HG02870 (cell line): ENCODE measurements at regions not wholly inside any gene's neighbourhood (a gene's known extent, or its start where the extent isn't known, plus 50 kb on each side); places are given as distances from the start of the nearest gene placed in this dataset.
"Not testable (repeated sequence)": the region's sequence is repeated elsewhere in the genome, so short reads cannot be mapped to it uniquely, and the experiment has no call there.

Experiments
- ATAC-seq: cut with Tn5 transposase; IDR thresholded peaks from one replicate; pipeline ENCODE4 v1.9.1; 2021; ENCODE audit warnings: mild to moderate bottlenecking, moderate library complexity; ENCODE audit not compliant: unreplicated experiment

DNA sequence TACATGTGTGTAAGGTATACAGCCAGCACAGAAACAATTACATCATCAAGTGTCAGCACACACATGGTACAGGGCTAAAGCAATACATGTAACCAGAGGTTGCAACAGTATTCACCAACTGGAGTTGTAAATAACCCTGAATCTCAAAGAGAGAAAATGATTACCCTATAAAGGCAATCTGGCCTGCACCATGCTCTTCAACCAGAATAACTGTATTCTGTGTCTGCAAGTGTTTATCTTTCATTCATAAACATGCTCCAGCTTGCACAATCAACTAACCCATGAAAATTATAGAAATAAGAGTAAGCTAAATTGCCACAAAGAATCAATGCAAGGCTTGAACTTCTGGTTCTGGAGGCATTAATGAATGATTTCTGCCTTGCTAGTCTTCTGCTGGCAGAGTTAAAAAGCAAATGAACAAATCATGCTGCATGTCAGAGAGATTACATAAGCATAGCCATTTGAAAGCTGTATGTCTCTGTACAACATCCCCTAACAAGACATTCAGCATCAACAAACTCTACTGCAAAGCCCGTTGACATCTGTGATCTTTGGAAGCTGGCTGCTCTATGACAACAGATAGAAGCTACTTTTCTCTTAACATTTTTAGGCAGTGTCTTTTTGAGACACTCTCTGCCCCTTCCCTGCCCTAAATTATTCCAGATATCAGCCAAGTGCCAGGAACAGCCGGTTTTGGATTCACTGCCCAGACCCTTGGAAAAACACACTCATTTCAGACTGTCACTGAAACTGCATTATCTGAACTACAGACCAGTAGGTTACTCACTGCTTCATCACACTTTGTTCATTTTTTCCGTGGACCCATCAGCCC lies 871.0 kb downstream of the OTOL1 start:
- no peak for ATAC-seq

DNA sequence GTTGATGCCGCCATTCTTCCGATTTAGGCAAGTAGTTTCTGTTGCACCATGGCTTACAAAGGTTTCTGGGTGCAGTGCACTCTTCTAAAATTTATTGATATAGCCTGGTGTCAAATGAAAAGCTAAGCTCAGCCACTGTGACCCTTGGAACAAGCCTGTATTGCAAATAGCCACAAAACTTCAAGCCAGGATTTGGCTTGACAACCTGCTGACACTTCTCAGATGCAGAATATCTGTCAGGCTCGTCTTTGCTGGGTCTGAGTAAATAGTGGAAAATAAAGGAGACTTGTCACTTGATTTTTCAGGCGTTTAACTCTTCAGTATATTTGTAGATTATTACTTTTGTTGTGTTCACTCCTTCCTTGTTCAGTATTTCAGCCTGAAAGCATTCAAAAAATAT lies 871.8 kb downstream of the OTOL1 start:
- no peak for ATAC-seq

DNA sequence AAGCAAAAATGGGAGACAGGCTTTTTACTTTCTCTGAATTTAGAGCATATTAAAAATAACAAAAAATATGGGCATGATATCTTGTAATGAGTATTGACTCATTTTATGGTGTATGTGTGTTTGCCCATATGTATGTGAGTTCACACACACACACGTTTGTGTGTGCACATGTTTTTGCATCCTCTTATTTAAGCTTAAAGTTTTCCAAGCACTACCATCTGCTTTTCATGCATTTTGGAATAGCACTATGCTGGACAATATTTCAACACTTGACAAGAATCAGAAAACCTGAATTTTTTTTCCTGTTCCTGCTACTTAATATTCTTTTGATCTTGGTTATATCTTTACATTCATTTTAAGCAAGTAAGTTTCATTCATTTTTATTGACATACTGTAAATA lies 872.7 kb downstream of the OTOL1 start:
- ATAC-seq = no peak

DNA sequence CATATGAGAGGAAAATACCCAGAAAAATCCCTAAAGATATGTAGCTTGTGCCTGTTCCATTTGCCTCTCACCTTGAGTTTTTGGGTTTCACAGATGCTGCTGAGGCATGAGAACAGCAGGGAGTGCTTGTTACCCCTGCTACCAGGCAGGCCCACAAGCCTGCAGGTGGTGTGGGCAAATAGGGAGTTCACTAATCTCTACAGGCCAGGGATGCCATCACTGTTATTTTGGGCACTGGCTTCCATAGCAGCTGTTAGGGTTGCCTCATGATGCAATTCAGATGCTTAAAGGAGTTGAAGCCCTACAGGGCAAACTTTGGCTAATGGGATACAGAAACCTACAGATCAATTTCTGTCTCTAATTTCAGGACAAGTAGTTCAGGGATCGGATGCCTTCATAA lies 873.5 kb downstream of the OTOL1 start:
- ATAC-seq = no peak

DNA sequence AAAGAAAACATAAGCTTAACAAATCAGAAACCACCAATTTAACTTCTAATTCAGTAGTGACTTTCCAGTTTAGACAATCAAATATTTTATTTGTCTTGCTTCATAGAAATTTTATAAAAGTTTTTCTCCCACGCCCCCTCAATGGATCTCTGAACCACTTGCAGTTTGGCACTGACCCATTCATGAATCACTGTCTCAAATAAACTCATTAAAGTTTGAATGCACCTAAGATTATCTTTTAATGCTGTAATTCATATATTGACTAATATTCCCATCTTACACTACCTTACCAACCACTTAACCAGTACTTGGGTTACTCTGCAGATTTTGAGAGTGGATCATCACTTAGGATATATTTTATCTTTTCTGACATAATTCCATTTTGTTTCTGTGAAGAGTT lies 880.2 kb downstream of the OTOL1 start:
- no peak for ATAC-seq

DNA sequence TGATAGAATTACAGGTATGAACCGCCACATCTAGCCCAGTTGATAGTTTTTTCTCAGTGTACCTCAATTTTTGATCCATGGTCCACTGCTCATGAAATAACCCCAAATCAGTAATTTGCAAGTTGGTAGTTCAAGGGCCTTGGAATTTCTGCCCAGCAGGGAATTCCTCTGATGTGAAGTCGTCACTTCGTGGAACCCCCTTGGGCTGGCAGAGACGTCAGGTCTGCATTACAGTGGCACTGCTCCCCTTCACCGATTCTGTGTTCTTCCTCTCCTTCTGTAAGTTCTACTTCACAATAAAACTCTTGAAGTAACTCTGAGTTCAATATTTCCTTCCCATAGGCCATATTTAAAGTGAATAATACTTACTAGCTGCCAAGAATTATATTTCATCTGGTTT lies 881.0 kb downstream of the OTOL1 start:
- ATAC-seq = no peak

DNA sequence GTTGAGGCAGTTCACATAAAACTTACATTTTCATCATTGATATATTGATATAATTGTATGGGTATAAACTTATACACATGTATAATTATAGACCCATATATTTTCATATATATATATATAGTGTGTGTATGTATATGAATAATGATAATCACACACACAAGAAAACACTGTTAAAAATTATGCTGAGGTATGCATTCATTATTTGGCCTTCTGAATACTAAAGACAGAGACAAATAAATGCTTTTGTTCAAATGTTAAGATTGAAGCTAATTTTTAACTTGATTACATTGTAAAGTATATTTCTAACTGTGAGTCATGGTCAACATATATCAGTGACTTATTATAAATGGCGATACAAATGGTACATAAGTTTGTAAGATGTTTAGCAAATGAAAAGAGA lies 888.8 kb downstream of the OTOL1 start:
- no peak for ATAC-seq

DNA sequence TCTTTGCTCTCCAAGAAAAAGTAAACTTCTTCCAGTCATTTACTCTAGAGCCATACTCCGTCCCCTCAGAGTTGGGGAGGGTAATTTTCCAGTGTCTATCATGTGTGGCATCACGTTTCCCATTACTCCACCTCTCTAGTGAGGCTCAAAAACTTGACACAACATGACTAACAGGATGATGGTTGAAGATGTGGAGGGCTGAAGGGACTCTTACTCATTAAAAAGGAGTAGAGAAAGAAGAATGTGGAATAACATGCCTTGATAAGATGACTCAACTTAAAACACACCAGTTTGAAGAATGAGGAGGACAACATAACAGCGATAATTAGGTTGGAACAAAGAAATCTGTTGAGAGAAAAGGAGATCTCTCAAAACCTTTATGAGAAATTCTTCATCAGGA lies 894.3 kb downstream of the OTOL1 start:
- ATAC-seq = no peak

DNA sequence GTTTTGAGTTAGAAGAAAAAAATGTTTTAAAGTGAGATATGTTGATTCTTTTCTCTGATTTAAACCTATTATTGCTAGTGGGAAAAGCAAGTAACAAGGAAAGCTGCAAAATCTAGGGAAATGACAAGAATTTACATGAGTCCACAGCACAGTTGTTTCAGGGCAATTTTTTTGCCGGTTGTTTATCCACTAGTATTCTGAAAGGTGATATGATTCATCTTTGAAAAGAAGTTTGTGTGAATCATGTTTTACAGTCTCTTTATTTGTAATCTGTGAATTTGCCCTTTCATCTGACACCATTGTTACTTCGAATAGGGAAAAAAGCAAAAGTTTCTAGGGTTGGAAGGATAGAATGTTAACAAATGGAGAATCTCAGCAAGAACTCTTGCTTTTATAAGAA lies 894.7 kb downstream of the OTOL1 start:
- ATAC-seq = no peak

DNA sequence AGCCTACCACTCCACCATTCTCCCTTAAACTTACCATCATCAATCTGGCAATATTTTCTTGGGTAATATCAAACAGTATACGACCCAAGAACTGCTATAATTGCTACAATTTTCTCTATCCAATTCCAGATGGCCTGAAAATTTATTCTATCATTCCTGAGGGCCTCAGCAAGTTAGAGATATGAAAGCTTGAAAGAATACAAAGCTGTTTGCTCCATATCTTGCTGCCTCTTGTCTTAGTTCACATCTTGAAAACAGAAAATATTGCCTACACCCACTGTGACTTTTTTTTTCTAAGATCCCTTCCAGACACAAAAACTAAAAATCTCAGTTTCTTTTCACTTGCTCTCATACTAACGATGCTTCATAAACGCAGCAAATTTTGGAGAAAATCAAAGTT lies 898.9 kb downstream of the OTOL1 start:
- ATAC-seq = no peak

DNA sequence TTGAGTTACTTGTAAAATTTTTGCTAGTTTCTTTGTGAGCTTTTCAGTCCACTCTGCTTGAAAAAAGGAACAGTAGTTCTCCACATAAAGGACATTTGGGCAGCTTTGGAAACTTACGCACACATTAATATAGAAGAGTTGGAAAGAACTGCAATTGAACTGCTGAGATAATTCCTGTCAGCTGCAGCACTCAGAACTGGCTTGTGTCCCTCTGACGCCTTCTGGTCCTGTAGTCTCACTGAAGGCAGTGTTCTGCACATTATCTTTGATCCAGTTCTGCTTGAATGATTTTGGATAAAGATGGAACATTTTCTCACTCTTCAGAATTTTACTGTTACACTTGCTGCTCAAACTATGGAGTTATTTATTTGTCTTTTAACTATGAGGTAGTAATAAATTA lies 901.9 kb downstream of the OTOL1 start:
- no peak for ATAC-seq

DNA sequence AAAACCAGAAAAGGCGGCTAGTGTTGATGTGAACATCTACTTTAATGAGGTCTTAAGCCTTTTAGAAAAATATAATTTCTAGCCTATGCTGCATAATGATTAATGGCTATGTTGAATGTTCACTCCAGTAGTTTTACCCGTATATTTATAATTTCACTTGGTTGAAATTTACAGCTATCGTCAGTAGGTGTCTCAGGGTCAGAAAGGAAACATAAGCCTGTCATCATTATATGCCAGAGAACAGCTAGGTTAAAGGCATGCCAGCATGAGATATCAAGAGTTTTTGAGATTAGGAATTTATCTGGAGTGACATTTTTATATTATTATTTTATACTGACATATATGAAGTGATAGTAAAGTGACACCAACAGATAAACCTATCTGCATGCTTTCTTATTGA lies 904.1 kb downstream of the OTOL1 start:
- no peak for ATAC-seq

DNA sequence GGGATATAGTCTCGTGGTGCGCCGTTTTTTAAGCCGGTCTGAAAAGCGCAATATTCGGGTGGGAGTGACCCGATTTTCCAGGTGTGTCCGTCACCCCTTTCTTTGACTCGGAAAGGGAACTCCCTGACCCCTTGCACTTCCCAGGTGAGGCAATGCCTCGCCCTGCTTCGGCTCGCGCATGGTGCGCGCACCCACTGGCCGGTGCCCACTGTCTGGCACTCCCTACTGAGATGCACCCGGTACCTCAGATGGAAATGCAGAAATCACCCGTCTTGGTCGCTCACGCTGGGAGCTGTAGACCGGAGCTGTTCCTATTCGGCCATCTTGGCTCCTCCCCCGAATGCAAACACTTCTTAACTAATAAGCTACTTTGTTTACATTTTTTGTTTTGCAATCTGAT lies 914.9 kb downstream of the OTOL1 start:
- ATAC-seq = not testable (repeated sequence)

DNA sequence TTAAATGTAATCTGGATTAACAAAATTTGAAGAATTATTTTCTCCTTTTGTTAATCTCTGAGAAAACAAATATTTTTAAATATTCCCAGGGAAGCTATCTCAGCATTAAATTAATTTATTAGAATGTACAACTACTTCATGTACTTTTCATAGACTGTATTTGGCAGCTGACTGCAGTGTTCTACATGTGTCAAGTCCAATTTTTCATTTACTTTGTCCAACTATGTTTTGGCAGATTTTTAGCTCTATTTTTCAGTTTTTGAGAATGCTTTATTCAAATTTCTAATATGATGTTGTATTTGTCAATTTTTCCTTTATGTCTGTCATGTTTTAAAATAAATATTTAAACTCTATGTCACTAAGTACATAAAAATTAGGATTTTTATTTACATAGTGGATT lies 925.1 kb downstream of the OTOL1 start:
- no peak for ATAC-seq

DNA sequence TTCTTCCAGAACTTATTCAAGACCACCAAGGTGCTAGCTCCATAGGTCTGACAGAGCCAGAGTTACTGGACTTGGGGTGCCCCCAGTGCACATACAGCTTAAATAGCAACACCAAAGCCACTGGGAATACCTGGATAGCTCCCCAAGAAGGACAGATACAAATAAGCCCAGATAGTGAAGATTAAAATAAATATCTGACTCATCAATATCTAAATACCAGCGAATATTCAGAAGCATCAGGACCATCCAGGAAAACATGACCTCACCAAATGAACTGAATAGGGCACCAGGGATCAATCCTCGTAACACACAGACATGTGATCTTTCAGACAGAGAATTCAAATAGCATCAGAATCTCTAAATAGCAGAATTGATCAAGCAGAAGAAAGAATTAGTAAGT lies 931.6 kb downstream of the OTOL1 start:
- no peak for ATAC-seq

DNA sequence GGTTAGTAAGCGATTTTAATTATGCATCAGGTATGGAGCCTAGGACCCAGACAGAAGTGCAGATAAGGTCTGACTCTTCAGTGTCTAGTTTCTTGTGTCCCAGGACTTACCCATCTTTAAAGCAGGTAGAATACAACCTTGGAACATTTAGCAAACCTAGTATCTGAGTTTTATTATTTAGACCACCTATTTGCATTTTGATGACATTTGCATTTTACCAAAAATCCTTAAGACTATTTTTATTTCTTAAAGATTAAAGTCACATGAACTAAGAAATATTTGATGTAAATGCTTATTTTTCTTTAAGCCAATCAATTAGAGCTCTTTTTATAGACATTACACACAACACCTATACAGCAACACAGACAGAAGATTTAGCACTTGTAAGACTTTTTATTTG lies 939.1 kb downstream of the OTOL1 start:
- no peak for ATAC-seq

DNA sequence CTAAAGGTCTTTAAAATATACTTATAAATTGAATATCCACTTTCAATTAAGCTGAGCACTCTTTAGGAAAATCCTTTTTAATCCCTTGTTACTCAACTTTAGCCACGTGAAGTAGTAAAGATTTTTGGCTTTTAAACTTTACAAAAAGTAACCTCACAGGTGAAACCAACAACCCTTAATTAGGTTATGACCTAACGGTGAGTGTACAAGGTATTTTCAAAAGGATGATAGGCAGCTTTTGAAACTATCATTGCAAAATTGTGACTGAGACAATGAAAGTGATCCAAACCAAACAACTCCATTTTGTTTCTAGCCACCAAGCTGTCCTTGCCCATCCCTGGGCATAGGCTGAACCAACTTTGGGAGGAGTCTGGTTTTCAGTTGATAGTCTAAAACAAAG lies 940.2 kb downstream of the OTOL1 start:
- no peak for ATAC-seq

DNA sequence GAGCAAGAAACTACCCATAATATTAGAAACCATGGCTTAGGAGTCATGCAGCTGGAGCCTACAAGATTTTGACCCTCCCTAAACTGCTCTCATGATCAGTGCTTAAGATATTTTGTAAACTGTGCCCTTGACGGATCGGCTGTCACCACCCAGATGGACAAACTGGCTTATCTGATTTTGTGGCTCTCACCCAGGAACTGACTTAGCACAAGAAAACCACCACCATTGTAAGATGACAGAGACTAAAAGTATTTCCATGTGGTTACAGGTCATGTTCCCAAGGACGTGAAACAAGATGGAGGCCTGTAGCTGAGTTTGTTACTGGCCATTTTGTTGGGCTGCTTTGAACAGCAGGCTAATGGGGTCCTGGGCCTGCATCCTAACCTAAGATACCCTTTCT lies 940.9 kb downstream of the OTOL1 start:
- ATAC-seq = no peak

DNA sequence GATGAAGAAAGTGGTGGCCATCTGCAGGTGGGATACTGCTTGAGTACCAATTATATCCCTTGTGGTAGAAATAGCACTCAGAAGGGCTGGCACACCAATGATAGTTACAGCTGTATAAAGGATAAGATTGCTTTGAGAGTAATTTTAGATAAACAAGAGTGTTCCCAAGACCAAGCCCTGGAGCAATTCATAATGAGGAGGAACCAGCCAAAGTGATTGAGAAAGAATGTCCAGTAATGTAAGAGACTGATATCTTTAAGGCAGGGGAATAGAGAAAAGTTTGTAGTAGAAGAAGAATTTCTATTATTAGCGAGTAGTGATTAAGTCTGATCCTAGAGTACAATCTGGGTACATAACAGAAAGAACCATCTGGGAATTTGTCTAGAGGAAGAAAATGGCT lies 945.1 kb downstream of the OTOL1 start:
- ATAC-seq = no peak

DNA sequence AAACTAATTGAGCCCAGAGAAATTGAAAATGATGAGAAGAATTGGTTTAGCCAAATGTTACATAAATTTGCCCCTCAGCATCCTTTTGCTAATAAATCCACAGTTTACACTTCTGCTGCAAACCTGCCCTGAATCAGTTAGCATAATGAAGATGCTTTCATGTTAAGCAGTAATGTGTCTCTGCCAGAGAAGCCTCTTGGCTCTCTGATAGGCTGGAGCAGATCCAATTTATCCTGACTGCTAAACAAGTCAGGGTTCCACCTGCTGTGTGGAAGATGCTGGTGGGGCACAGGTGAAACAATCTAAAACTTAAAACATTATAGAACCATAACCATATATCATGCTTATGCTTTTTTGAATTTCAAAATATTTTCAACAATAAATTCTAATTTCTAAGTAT lies 946.8 kb downstream of the OTOL1 start:
- ATAC-seq = no peak

DNA sequence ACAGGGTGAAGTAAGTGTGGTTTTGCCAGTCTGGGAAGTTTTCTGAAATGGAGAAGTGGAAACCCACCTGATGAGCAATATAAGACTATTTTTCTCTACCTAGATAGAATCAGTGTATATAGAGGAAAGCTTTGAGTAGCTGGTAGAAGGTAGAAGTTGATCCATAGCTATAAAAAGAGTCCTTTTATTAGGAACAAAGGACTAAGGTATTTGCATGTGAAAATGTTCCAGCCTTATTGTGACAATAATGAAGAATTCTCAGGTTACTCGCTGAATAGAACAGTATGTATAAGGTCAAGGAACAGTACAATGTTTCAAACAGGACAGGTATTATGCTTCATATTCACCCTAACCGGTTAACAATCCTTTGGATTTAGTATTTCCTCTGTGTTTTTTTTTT lies 972.2 kb downstream of the OTOL1 start:
- no peak for ATAC-seq

DNA sequence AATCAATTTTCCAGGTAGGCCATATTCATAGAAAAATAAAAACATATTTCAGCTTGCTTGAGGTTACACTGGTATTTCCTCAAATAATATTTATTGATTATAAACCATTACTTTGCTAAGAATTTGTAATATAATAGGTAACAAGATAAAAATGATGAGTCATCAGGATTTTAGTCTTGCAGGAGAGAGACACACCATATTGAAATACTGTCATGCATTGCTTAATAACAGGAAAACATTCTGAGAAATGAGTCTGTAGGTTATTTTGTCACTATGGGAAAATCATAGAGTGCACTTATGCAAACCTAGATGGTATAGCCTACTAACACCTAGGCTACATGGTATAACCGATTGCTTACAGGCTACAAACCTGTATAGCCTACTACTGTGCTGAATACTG lies 990.5 kb downstream of the OTOL1 start:
- ATAC-seq = no peak

DNA sequence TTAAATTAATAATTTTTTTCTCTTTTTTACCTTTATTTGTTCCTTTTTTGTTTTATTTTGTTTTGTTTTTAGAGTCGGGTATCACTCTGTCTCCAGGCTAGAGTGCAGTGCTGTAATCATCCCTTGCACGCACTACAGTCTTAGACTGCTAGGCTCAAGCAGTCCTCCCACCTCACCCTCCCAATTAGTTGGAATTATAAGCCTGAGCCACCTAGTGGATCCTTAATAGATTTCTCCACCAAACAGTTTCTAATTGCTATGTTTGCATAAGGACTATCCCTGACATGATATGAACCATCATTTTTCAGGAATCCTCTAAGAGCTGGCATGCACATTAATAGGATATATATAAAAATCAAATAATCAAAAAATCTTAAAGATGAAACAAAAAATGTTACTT lies 993.2 kb downstream of the OTOL1 start:
- no peak for ATAC-seq
